ENCODE measurements at regions not wholly inside any gene's neighbourhood (a gene's known extent, or its start where the extent isn't known, plus 50 kb on each side); places are given as distances from the start of the nearest gene placed in this dataset.

GRCh38 chr2:126990605-126991532 is 92.2 kb downstream of the TEX51 start:
- no peak for DNase-seq

GRCh38 chr2:126994340-126994777 is 95.7 kb downstream of the TEX51 start:
- no peak for DNase-seq

GRCh38 chr2:126995621-126996377 is 97.1 kb downstream of the TEX51 start:
- no peak for DNase-seq

- DNase-seq: no peak
Observed at GRCh38 chr2:126996378-126996699, 97.6 kb downstream of the TEX51 start.

All from right kidney (tissue), 1 donor.